ENCODE measurements at regions not wholly inside any gene's neighbourhood (a gene's known extent, or its start where the extent isn't known, plus 50 kb on each side); places are given as distances from the start of the nearest gene placed in this dataset.

GRCh38 chr6:170144571-170145271 is 146.2 kb downstream of the DLL1 start:
- no peak for TF ChIP-seq GATA3 (IDR thresholded peaks at IDR 0.05; ENCODE audit: low read depth, low read length)
- TF ChIP-seq GATA2 (IDR thresholded peaks at IDR 0.05; ENCODE audit: low read depth, low read length) = no peak
